Endothelial cell of umbilical vein (primary cell): ENCODE measurements at regions not wholly inside any gene's neighbourhood (a gene's known extent, or its start where the extent isn't known, plus 50 kb on each side); places are given as distances from the start of the nearest gene placed in this dataset.

Experiments used
- CTCF ChIP-seq, 2 donors: IDR thresholded peaks; 1 replicate in 1 of 2; 2 replicates in 1 of 2; pipeline ENCODE4 v1.5.1; 2011; ENCODE audit warnings: low read length in 2 of 2, mild to moderate bottlenecking in 2 of 2, moderate library complexity in 2 of 2, control low read depth in 1 of 2, inconsistent platforms in 1 of 2, low read depth in 1 of 2; ENCODE audit not compliant: insufficient read depth in 1 of 2; ENCODE audit errors: extremely low read depth in 1 of 2
- EZH2 ChIP-seq: IDR thresholded peaks from 2 replicates; pipeline ENCODE4 v1.6.1; 2012; ENCODE audit warnings: borderline replicate concordance, low read depth, mild to moderate bottlenecking, moderate library complexity, low read length, inconsistent platforms; ENCODE audit not compliant: severe bottlenecking
- FOS ChIP-seq: IDR thresholded peaks from 2 replicates; pipeline ENCODE4 v1.6.1; 2011; ENCODE audit warnings: mild to moderate bottlenecking, low read length, moderate library complexity, borderline replicate concordance; ENCODE audit not compliant: insufficient read depth
- GATA2 ChIP-seq: IDR thresholded peaks from 2 replicates; pipeline ENCODE4 v1.7.0; 2011; ENCODE audit warnings: low read depth, mild to moderate bottlenecking, moderate library complexity, mixed read lengths, low read length; ENCODE audit not compliant: insufficient read length, insufficient read depth
- MAX ChIP-seq: IDR thresholded peaks from 2 replicates; pipeline ENCODE4 v1.6.1; 2011; ENCODE audit not compliant: insufficient read depth, insufficient read length
- POLR2A ChIP-seq: IDR thresholded peaks from 2 replicates; pipeline ENCODE4 v1.6.1; 2012; ENCODE audit warnings: low read depth, mild to moderate bottlenecking, control low read depth, low read length
- POLR2AphosphoS5 ChIP-seq: IDR thresholded peaks from 2 replicates; pipeline ENCODE4 v1.6.1; 2012; ENCODE audit warnings: low read depth, mild to moderate bottlenecking, control low read depth, low read length, moderate library complexity; ENCODE audit not compliant: insufficient read depth

GRCh38 chrX:42496239-42496638, 281.7 kb downstream of the PPP1R2C start:
- TF ChIP-seq FOS (no peak), CTCF (IDR thresholded peaks at IDR 0.05; ENCODE audit: extremely low read depth in 1 of 2, insufficient read depth in 1 of 2, low read depth in 1 of 2, low read length in 2 of 2) (no peak), EZH2 (no peak), POLR2AphosphoS5 (no peak), POLR2A (no peak), GATA2 (no peak), MAX (no peak)
